Right renal cortex interstitium (tissue), 3 donors: ENCODE measurements at regions not wholly inside any gene's neighbourhood (a gene's known extent, or its start where the extent isn't known, plus 50 kb on each side); places are given as distances from the start of the nearest gene placed in this dataset.
"Not testable (repeated sequence)": the region's sequence is repeated elsewhere in the genome, so short reads cannot be mapped to it uniquely, and the experiment has no call there.

ENCODE experiments used
- DNase-seq, 3 donors: peaks; one replicate each; pipeline ENCODE4 v3.0.0-alpha.2; 2013; ENCODE audit warnings: low read depth in 3 of 3, low spot score in 2 of 3

- no peak for DNase-seq
Measured at GRCh38 chr17:20935740-20936139, 107.1 kb downstream of the USP22 start.

GRCh38 chr17:20938244-20938643, 104.6 kb downstream of the USP22 start:
- DNase-seq = no peak

GRCh38 chr17:20938988-20939615, 103.7 kb downstream of the USP22 start:
- DNase-seq = no peak

GRCh38 chr17:20941872-20942271, 100.9 kb downstream of the USP22 start:
- no peak for DNase-seq

GRCh38 chr17:20944014-20944865, 98.6 kb downstream of the USP22 start:
- DNase-seq = no peak

GRCh38 chr17:20947708-20948107, 95.1 kb downstream of the USP22 start:
- DNase-seq = not testable (repeated sequence)

GRCh38 chr17:20948984-20949777, 93.6 kb downstream of the USP22 start:
- no peak for DNase-seq
